HPDE6-E6E7 (cell line): ENCODE measurements at regions not wholly inside any gene's neighbourhood (a gene's known extent, or its start where the extent isn't known, plus 50 kb on each side); places are given as distances from the start of the nearest gene placed in this dataset.
"Not testable (repeated sequence)": the region's sequence is repeated elsewhere in the genome, so short reads cannot be mapped to it uniquely, and the experiment has no call there.

Source experiments
- DNase-seq: peaks from one replicate; pipeline ENCODE4 v3.0.0; 2011; ENCODE audit warnings: missing footprints; ENCODE audit errors: extremely low spot score

DNA sequence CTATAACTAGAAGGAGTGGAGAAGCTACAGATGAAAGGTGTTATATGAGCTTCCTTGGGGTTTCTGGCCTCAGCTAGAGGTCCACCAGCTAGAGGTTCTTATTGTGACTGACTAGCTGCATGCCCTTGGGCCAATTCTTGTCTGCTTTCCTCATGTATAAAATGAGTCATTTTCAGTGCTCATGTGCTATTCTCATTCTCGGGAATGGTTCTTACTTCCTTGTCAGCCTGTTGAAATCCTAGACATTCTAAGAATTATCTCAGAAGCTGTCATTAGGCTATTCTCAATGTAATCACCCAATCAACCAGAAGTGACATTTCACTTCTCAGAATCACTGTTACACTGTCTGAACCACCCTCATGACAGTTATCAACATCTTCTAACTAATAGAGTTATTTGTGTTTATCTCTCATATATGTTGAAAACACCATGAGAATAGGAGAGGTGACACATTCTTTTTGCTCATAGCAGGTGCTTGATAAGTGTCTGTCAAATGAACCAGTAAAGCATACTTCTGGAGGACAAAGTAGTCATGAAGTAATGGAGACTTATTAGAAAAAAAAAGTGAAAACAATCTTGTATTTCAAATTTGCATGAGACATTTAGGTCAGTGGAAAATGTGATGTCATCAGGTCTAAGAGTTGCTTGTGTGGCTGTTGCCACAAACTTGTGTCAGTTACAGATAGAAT is 122.8 kb upstream of the IVNS1ABP start:
- peak; percentile 78 for DNase-seq

DNA sequence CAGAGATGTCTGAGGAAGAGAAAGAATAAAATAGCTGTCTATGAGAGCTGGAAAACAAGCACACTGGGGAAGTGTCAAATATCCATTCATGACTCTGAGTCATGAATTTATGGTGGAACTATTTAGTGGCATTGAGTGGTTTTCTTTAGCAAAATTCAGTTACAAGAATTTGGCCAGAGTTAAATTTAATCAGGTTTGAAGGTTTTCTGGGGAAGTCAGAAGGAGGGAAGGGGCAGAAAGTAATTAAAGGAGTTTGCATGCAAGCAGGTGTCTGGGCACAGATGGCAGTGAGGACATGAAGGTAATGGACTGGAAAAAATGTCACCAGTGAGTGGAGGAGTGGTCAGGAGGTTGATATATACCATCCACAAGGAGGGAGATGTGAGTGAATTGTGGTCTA is 121.9 kb upstream of the IVNS1ABP start:
- no peak for DNase-seq

DNA sequence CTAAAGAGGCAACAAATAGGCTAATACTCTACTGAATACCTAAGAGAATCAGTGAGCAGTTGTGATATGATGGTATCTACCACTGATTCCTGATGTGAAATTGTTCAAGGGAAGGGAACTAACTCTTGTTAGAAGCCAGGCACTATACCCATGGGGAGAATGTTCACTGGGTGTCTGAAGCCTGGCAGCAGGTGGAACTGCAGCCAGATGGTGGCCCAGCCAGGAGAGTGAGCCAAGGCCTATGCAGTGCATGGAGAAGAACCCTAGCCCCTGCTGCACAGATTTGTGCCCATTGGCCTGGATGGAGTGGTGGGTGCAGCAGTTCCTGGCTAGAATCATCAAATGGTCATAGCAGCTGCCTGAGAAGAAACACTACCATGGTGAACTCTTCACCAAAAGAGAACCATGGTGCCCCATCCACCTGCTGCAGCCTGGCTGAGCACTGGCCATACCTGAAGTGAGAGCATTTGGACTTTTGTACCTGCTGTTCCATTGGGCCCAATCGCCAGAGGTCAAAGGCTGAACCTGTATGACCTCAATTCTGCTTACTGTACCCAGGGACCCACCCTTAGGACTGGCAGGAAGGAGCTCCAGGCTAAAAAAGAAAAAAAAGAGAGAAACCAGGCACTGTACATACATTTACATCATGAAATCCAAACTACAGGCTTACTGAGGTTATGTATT is 118.8 kb upstream of the IVNS1ABP start:
- no peak for DNase-seq

DNA sequence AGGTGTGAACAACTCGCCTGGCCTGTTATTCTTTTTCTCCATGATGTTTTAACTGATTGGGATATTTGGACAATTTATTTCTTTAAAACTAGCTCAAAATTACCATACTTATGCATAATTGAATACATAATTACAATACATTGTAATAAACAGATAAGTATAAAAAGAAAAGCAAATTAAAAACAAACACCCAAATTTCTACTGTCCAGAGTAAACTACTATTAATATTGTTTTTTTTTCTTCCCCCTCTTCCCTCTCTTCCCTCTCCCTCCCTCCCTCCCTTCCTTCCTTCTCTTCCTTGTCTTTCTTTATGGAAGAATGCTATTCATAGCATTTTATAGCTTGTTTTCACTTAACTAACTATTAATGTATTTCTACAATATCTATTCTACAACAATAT is 117.7 kb upstream of the IVNS1ABP start:
- no peak for DNase-seq

DNA sequence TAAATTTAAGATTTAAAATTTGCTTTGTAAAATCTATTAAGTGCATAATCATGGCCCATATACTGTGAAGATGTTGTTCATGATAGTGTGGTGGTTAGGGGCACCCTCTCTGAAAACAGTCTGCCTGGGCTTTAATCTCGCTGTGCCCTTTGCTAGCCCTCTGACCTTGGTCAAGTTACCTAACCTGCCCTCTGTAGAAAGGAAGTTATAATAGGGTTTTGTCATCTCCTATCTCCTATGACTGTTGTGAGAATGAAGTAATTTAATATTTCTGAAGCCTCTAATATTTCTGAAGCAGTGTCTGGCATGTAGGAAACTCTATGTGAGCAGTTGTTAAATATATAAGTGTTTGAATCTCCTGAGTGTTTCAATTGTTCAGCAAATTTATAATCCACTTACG is 116.6 kb upstream of the IVNS1ABP start:
- no peak for DNase-seq

DNA sequence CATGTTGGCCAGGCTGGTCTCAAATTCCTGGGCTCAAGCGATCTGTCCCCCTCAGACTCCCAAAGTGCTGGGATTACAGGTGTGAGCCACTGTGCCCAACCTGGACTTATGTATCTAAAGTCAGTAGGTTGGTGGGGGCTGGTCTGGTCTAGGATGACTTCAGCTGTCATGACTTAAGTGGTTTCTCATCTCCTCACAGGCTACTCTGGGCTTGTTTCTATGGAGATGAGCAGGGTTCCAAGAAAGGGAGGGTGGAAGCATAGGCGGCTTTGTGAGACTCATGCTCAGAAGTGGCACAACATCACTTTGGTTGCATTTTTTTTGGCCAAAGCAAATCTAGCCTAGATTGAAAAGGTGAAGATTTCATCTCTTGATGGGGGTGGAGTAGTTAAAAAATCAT is 115.9 kb upstream of the IVNS1ABP start:
- no peak for DNase-seq

DNA sequence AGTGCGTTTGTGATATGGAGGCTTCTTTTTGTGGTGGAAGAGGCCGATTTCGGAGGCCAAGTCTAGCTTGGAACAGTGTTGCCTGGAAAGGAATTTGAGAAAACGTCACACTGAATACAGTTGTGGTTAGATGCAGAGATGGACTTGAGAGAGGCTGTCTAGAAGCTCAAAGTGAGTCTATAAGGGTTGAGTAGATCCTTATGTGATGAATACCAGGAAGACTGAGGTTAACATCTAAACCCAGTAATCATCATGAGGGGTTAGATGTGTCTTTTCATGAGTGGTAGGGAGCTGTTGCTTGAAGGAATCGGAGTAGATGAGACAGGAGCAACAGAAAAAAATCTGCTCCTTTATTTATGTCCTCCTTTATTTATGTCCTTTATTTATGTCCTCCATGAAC is 114.6 kb upstream of the IVNS1ABP start:
- DNase-seq = no peak

DNA sequence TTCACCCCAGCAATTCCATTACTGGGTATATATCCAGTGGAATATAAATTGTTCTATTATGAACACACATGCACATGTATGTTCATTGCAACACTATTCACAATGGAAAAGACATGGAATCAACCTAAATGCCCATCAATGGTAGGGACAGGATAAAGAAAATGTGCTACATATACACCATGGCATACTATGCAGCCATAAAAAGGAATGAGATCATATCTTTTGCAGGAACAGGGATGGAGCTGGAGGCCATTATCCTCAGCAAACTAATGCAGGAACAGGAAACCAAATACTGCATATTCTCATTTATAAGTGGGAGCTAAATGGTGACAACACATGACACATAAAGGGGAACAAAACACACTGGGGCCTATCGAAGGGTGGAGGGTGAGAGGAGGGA is 112.6 kb upstream of the IVNS1ABP start:
- not testable (repeated sequence) for DNase-seq

DNA sequence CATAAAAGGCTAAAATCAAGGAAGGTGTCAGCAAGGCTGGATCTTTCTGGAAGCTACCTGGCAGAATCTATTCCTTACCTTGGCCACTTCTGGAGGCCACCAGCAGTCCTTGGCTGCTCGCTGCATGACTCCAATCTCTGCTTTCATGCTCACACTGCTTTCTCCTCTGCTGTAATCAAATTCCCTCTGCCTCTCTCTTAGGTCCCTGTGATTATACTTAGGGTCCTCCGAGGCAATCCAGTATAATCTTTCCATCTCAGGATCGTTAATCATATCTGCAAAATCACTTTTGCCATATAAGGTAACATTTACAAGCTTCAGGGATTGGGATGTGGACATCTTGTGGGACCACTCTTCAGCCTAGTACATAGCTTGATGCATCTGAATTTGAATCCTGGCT is 110.7 kb upstream of the IVNS1ABP start:
- DNase-seq = no peak

DNA sequence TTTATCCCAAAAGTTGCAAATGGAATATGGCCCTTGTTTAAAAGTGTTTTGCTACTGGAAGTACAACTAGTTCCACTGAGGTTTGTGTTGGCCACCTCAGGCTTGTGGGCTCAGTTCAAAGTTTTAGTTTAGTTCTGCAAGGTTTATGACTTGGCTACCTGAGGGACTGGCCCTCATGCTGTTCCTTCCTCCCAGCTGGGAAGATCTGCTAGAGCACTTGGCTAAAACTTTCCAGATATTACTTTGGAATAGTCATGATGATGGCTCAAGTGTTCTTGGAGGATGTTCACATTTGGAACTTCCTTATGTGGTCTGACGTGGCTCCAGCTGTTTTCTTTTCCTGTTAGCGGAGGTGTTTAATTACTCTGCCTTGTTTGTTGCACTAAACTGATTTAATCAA is 110.2 kb upstream of the IVNS1ABP start:
- no peak for DNase-seq

DNA sequence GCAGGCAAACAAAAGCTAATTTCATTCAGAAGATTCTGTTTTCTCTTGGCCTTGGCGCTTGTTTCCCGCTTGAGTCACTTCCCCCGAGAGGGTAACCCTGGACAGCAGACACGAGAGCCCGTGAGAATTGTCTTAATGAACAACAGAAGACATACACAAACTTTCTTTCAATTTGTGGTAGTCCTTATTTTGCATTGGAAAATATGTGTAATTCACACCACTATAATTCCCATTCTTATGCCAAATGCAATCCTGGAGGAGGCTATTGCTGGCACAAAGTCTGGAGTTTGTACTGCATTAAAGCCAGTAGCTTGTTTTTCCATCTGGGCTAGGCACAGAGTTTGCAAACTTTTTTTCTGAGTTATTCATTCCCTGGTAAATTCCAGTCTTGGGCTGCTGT is 109.8 kb upstream of the IVNS1ABP start:
- DNase-seq = no peak

DNA sequence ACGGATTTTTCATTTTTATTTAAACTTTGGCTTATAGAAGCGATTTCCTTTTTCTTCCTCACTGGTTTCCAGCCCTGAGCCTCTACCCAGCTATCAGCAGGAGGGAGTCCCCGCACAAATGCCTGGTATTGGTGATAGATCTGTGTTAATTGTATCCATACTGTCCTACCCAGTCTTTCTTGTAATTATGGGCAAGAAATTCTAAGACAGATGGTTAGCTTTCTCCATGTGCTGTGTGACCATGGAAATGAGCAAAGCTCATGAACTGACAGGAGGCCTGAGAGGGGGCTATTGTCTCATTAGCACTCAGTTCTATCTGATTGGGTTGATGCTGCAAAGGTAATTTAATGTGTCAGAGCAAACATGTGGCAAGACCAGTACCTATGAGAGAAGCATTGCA is 108.1 kb upstream of the IVNS1ABP start:
- DNase-seq = no peak

DNA sequence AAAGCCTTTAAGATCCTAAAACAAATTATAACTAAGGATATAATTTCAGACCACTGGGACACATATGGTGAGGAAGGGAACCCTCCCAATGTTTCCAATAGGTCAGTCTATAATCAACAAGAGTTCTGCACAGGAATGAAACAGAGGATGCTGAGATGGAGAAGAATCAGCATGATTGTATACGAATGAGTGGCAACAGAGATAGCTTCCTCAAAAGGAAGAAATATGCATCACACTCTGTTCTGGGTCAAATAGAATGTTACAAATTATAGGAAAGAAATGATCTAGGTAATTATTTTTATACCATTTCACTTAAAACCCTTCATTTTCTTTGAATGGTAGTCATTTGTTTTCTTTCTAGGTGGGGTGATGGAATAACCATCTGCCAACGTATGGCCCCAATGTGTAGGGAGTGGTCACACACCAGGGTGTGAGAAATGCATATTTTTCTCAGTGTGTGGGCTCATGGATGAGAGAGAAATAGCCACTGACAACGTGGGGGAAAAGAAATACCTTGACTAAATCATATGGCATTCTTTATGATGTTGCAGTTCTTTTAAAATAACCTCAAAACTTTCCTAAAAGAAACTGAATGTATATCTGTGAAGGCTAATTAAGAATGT is 104.6 kb upstream of the IVNS1ABP start:
- DNase-seq = no peak

DNA sequence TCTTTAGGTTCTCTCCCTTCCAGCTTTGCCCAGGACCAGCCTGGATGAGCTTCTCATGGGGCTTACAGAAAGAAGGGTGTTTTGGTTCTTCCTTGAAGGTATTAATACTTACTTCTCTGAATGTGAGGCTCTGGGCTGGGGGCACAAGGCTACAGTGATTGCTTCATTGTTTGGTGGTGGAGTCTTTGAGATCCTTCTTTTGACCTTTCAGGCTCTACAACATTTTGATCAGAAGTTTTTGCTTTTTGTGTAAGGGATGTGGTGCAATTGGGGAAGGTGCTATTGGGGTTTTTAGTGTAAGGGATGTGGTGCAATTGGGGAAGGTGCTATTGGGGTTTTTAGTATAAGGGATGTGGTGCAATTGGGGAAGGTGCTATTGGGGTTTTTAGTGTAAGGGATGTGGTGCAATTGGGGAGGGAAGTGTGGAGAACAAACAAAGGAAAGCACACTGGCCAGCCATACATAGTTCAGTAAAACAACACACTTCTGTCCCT is 103.6 kb upstream of the IVNS1ABP start:
- DNase-seq = no peak

DNA sequence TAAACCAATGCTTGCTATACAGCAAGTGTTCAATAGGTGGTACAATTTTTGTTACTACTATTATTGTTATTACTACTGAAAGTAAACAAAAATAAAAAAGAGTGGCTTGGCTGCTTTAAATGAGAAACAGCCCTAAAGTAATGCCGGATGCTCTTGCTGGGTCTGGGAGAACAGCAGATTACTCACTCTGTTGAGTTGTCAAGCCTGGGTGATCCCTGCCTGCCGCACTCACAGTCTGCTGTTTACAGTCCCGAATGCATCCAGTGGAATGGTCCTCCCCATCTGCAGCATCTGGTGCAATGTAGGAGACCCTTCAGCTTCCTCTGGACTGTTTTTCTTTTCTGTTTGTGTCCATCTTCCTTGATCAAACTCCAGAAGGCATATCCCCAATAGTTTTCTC is 102.7 kb upstream of the IVNS1ABP start:
- no peak for DNase-seq

DNA sequence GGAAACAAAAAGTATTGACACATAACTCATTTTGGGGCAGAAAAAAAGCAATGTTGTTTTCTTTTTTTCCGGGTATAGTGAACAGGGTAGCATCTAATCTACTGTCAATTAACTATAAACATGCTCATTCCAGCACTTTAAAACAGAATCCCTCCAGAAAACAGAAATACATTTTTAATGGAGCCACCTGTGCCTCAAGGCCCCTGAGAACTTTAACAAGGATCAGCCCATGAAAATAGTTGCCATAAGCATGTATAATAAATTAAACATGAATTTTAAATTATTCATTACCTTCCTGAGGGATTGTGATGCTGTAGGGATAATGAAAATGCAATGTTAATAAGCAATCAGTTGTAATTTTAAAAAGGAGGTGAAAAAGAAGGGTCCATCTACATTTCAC is 101.4 kb upstream of the IVNS1ABP start:
- DNase-seq = no peak

DNA sequence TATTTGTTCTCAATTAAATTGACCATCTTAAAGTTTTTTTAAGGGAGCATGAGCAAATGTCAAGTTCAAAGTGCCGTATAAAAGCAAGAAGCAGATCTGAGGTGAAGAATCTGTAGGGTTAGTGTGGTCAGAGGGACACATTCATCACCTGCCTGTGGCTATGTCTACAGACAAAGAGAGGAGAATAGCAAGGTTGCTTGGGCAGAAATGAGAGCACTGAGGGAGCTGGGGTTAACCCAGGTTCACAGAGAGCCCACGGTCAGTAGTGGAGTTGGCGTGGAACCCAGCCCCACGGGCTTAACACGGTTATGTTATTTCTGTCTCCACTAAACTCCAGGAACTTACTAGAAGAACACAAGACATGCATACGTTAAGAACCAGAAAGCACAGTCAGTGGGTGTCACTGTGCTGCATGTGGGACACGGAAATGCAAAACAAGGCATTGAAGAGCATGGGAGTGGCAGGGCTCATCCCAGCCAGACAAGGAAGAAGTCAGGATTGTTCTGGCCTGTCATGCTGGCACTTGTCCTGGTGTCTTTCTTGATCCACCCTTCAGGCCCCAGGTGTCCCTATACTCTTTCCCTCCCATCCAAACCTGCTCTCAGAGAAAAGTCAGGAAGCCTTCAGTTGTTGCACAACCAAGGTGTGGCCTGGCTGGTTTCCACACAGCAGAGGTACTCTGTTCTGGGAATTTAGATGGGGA is 95.5 kb upstream of the IVNS1ABP start:
- DNase-seq = peak; percentile 52

DNA sequence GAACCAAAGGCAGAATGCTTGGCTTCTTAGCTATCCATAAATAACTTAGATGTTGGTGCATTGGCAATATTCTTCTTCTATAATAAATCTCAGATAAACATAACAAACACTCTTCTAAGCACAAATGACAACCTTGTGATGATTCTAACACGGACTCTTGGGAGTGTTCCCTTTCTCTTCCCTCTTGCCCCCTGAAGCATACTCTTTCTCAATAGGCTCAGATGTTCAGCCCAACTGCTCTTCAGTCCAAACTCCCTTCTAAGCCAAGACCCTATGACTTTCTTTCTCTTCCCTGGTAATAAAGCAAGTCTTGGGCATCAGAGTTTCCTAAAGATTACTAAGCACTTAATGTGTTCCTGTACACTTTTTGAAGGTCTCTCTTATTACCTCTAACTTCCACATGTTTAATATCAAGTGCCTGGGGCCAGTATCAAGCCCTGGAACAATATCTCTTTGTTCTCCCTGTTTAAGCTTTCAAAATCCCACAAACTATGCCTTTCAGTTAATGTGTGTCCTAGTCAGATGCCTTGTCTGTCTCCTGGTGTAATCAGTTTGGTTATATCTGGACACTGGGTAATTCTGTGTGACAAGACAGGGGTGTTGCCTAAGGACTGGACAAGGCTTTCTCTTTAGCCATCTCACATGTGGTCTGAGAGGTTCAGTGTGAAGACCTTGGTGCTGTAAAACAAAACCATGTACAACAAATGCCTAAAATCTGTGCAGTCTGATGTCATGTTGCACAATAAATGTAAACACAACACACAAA is 92.9 kb upstream of the IVNS1ABP start:
- DNase-seq = no peak

DNA sequence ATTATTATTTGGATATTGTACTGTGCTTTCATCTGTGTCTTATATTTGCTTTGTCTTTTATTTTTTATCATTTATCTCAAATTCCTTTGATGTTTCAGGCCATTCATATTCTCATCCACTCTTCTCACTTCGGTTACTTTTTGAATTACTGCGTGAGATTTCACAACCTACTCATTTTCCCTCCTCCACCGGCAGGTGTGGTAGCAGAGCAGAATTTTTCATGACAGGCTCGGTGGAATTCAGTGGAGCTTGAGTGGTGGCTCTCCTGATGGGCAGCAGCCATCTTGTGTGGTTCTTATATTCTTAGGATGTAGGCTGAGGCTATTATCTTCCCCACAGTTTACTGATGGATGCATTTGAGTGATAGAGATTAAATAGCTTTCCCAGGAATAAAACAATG is 92.3 kb upstream of the IVNS1ABP start:
- DNase-seq = no peak

DNA sequence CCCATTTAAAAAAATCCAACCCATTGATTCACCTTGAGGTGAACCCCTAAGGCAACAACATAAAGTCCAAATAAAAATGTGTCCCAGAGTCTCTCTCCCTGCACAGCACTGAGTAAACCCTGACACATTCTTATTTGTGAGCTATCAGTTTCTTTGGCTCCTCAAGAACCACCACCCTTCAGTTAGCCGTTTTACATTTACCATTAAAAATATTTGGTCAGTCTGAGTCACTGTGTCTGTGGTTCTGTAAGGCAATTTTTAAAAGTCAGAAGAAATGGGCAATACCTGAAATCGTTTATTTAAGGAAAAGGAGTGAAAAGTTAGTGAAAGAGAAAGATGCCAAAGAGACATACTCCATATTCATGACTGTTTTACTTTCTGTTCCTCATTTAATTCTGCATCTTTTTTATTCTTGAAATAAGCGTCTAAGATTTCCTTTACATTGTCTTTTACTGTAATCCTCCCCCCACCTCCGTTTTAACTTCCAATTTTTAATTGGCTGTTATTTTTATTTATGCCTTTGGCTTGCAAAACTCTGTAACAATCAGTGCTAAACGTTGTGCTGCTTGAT is 91.7 kb upstream of the IVNS1ABP start:
- no peak for DNase-seq

DNA sequence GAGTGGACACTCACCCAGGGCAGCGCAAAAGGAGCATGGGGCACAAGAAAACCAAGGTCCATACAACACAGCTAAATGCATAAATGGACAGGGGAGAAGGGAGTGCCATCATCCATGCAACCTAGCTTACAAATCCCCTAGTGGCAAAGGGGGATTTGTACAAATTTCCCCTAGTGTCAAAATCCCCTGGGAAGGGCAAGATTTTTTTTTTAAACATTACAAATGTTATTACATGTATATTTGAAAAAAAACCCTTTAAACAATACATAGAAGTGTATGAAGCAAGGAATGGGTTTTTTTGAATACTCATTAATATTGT is 89.6 kb upstream of the IVNS1ABP start:
- DNase-seq = no peak
